ENCODE measurements at regions not wholly inside any gene's neighbourhood (a gene's known extent, or its start where the extent isn't known, plus 50 kb on each side); places are given as distances from the start of the nearest gene placed in this dataset.

- TF ChIP-seq POLR2A (IDR thresholded peaks at IDR 0.05) (no peak), POLR2AphosphoS5 (IDR thresholded peaks at IDR 0.05) (no peak)
These were observed 710.4 kb downstream of the SLC4A3 start for GRCh38 chr2:220337611-220338440.

All from transverse colon (tissue), 3 donors.